ENCODE measurements at regions not wholly inside any gene's neighbourhood (a gene's known extent, or its start where the extent isn't known, plus 50 kb on each side); places are given as distances from the start of the nearest gene placed in this dataset.

DNA sequence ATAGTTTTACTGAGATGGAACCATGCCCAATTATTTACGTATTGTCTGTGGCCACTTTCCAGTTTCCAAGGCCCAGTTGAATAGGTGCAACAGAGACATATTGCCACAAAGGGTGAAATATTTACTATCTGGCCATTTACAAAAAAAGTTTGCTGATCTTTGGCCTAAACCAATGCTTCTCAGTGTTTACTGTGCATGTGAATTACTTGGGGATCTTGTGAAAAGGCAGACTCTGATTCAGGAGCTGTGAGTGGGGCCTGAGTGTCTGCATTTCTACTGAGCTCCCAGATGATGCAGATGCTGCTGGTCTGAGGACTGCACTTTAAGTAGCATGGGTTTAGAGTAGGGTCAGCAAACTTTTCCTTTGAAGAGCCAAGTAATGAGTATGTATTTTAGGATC is 94.1 kb upstream of the PDE5A start:
- H3K4me3 ChIP-seq (ENCODE audit: low read depth, low read length), result no peak overlapping the region
- TF ChIP-seq, protein P1, sequence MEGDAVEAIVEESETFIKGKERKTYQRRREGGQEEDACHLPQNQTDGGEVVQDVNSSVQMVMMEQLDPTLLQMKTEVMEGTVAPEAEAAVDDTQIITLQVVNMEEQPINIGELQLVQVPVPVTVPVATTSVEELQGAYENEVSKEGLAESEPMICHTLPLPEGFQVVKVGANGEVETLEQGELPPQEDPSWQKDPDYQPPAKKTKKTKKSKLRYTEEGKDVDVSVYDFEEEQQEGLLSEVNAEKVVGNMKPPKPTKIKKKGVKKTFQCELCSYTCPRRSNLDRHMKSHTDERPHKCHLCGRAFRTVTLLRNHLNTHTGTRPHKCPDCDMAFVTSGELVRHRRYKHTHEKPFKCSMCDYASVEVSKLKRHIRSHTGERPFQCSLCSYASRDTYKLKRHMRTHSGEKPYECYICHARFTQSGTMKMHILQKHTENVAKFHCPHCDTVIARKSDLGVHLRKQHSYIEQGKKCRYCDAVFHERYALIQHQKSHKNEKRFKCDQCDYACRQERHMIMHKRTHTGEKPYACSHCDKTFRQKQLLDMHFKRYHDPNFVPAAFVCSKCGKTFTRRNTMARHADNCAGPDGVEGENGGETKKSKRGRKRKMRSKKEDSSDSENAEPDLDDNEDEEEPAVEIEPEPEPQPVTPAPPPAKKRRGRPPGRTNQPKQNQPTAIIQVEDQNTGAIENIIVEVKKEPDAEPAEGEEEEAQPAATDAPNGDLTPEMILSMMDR (IDR thresholded peaks at IDR 0.05; ENCODE audit: insufficient read depth, low read depth, low read length), result no peak
- DNase-seq (ENCODE audit: low read depth), result no peak

DNA sequence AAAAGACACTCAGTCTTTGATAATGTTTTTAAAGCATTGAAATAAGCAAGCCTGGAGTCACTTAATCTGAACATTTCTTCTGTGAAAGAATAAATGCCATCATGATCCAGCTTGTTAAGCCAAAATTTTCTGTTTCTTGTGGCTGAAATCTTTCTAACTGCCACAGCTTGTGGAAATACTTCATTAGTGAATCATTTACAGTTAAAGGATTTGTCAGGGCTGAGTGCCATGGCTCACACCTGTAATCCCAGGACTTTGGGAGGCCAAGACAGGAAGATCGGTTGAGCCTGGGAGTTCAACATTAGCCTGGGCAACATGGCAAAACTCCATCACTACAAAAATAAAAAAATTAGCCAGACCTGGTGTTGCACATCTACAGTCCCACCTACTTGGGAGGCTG is 93.3 kb upstream of the PDE5A start:
- no peak for DNase-seq (ENCODE audit: low read depth)
- no peak overlapping the region for H3K4me3 ChIP-seq (ENCODE audit: low read depth, low read length)
- TF ChIP-seq, protein P1 (IDR thresholded peaks at IDR 0.05; ENCODE audit: insufficient read depth, low read depth, low read length), result no peak

DNA sequence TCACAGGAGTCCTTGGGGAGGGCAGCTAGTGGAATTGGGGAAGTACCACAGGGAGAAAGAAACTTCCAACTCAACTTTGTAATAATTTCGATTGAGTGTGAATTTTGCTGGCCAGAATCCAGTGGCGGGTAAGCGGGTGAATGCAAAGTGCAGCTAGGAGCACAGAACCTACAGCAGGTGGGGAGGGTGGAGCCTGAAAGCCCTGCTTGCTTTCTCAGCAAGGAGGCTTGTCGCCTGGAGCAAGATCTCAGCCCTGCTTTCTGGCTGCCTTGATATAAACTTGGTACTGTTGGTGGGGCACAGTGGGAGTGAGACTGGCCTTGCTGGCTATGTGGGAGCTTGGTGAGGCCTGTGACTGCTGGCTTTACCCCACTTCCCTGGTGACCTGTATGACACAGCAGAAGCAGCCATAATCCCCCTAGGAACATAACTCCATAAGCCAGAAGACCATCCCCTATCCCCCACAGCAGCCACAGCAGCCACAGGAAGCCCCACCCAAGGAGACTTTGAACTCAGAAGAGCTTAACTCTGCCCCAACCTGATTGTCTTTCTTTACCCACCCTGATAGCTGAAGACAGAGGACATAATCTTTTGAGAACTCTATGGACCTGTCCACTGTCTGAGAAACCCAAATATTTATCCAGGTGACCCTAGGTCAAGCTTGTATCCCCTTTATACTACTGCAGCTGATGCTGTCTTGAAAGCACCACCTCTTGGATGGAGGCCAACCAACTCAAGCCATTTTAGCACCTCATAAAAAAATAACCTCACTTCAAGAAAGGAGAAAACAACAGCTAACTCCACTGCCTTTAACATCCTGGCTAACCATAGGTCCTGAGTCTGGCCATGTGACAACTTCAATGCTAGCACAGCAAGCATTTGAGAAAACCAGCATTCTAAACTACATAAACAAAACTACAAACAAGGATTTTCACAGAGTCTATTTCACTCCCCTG is 87.2 kb upstream of the PDE5A start:
- no peak overlapping the region for H3K4me3 ChIP-seq (ENCODE audit: low read depth, low read length)
- DNase-seq (ENCODE audit: low read depth), result no peak
- TF ChIP-seq, protein P1 (IDR thresholded peaks at IDR 0.05; ENCODE audit: insufficient read depth, low read depth, low read length), result no peak

DNA sequence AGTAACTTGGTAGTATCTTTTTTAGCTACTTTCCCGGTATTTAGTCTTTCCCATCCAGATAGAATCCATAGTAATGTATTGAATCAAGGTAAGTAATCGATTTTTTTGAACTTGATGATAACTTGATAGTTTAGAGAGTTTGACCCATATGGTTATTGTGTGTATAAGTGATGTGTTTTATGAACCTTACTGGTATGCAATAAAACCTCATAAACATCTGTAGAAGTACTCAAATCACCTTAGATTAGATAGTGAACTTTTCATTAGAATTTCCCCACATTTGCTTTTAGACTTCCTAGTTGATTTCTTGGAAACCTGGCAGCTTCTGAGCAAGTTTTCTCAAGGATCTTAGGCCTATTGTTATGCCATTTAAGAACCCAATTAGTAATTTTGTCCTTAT is 80.8 kb upstream of the PDE5A start:
- TF ChIP-seq, protein P1 (IDR thresholded peaks at IDR 0.05; ENCODE audit: insufficient read depth, low read depth, low read length), result no peak
- H3K4me3 ChIP-seq (ENCODE audit: low read depth, low read length), result no peak overlapping the region

DNA sequence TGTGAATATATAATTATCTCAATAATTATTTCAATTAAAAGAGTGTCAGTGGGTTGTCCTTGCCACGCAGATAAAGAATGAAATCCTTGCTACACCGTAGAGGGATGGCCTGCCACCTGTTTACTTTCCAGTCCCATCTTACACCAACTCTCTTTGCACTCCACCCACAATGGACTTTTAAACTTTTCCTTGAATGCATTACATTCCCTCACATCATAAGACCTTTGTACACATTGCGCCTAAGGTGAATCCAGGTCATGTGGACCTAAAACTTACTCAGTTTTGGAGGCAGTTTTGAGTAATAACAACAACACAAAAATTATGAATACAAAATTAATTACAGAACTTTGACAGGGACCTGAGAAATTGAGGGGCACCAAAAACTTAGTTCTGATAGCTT is 78.7 kb upstream of the PDE5A start:
- no peak overlapping the region for H3K4me3 ChIP-seq (ENCODE audit: low read depth, low read length)

More for the DNA sequence above, 80.8 kb upstream of the PDE5A start:
- DNase-seq (ENCODE audit: low read depth), result no peak

DNA sequence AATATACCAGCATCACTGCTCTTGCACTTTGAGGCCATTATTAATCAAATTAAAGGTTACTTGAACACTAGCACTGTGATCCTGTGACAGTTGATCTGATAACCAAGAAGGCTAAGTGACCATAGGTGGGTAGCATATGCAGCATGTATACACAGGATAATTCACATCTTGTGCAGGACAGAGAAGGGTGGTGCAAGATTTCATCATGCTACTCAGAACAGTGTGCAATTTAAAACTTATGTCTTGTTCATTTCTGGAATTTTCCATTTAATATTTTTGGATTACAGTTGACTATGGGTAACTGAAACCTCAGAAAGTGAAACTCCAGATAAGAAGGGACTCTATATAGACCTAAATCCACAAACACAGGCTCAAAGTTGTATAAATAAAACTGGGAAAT is 78.2 kb upstream of the PDE5A start:
- TF ChIP-seq, protein P1 (IDR thresholded peaks at IDR 0.05; ENCODE audit: insufficient read depth, low read depth, low read length), result no peak
- peak; percentile 49 for DNase-seq (ENCODE audit: low read depth)
- H3K4me3 ChIP-seq (ENCODE audit: low read depth, low read length), result no peak overlapping the region

More for the DNA sequence above, 78.7 kb upstream of the PDE5A start:
- DNase-seq (ENCODE audit: low read depth), result no peak
- TF ChIP-seq, protein P1 (IDR thresholded peaks at IDR 0.05; ENCODE audit: insufficient read depth, low read depth, low read length), result no peak
